Gastroesophageal sphincter (tissue), 4 donors: ENCODE measurements at regions not wholly inside any gene's neighbourhood (a gene's known extent, or its start where the extent isn't known, plus 50 kb on each side); places are given as distances from the start of the nearest gene placed in this dataset.

Experiments used
- ATAC-seq: fragments of 150-250 bp; one replicate; pipeline ENCODE4 v1.9.1; 2016; ENCODE audit warnings: mild to moderate bottlenecking, moderate library complexity
- H3K27ac ChIP-seq, 4 donors: fragments of 200-600 bp; sonication (generic) in 3 of 4; 1 replicate in 3 of 4; 2 replicates in 1 of 4; pipeline ENCODE4 v1.5.1; 2016 to 2019
- H3K27me3 ChIP-seq: fragments of 200-600 bp; sonication (generic); one replicate; pipeline ENCODE4 v1.5.1; 2019
- H3K36me3 ChIP-seq, 2 donors: fragments of 200-600 bp; sonication (generic); one replicate each; pipeline ENCODE4 v1.5.1; 2019; ENCODE audit warnings: control low read depth in 1 of 2
- H3K4me1 ChIP-seq, 3 donors: fragments of 200-600 bp; sonication (generic); 1 replicate in 2 of 3; 2 replicates in 1 of 3; pipeline ENCODE4 v1.5.1; 2016 to 2019; ENCODE audit warnings: control low read depth in 2 of 3
- H3K4me3 ChIP-seq, 2 donors: fragments of 200-600 bp; sonication (generic); one replicate each; pipeline ENCODE4 v1.5.1; 2019; ENCODE audit warnings: mild to moderate bottlenecking in 1 of 2, moderate library complexity in 1 of 2
- H3K9me3 ChIP-seq, 3 donors: fragments of 200-600 bp; sonication (generic); one replicate each; pipeline ENCODE4 v1.5.1; 2017 to 2019; ENCODE audit warnings: control low read depth in 2 of 3
- EP300 ChIP-seq: sonication (generic); formaldehyde crosslinking; IDR thresholded peaks from one replicate; pipeline ENCODE4 v1.6.1; 2017; ENCODE audit warnings: antibody characterized with exemption, mild to moderate bottlenecking
- POLR2A ChIP-seq, 2 donors: fragments of 450-650 bp; IDR thresholded peaks; one replicate each; pipeline ENCODE4 v1.6.1; 2017; ENCODE audit warnings: antibody characterized with exemption in 2 of 2, mild to moderate bottlenecking in 2 of 2, moderate library complexity in 1 of 2
- POLR2AphosphoS5 ChIP-seq: sonication (generic); formaldehyde crosslinking; IDR thresholded peaks from one replicate; pipeline ENCODE4 v1.6.1; 2017; ENCODE audit warnings: antibody characterized with exemption
- WGBS, 2 donors: methylation state at CpG; one replicate each; pipeline ENCODE4 v1.1.5; 2018; ENCODE audit warnings: low coverage in 1 of 2; 5-methylcytosine and 5-hydroxymethylcytosine counted together
- TF ChIP-seq, protein P1 (sequence below), 4 experiments: fragments of 200-600 bp in 2 of 4; fragments of 450-650 bp in 2 of 4; sonication (generic) in 1 of 4; IDR thresholded peaks; one replicate each; pipeline ENCODE4 v1.5.1; 2017 to 2019; ENCODE audit warnings: antibody characterized with exemption in 4 of 4, mild to moderate bottlenecking in 2 of 4, moderate library complexity in 2 of 4

DNA sequence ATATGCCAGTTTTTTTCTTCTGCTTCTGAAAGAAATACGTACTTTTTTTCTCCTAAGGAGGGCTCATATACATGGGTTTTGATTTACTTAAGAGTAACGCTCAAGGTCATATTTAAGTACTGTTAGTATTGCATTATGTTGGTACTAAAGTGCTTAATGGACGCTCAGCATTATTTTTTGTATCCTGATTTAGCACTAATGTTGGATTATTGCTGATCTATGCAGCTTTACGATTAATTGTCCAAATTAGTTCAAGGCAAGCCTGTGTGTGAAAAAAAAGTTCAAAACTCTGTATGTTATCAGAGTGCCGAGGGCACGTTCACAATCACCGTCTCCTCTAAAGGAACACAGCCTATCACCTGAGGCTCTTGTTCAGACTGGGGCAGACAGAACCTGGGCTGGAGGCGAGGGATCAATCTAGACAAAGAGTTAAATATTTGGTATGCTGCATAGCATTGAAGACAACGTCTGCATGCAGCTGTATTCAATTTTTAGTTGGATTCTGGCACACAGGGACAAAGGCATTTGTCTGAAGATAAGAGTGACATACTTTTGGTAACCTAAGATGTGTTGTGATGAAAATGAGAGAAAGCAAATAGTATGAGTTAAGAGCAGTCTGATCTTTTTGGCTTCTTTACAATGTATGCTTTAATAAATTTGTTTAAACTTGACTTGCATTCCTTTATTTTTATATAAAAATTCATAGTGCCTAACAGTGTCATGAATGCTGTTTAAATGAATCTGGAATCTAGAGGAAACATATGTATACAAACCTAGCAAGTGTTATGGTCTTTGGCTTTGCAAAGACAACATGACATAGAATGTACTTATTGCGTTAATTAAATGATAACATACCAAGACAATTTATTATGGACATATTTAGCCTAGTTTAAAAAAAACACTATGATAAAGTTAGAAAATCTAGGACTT, 341.2 kb downstream of the SAMD5 start:
- H3K36me3 ChIP-seq: no peaks in the 10 kb centered on the region
- H3K27ac ChIP-seq: no peak overlapping the region
- 56 to 66% methylated on average over 10 of the region's 10 CpGs for WGBS, 2 donors
- no peaks in the 10 kb centered on the region for H3K9me3 ChIP-seq
- TF ChIP-seq EP300 (no peak), POLR2AphosphoS5 (no peak)
- H3K27me3 ChIP-seq: no peaks in the 10 kb centered on the region
- H3K4me3 ChIP-seq: no peak overlapping the region
- no peaks in the 10 kb centered on the region for H3K4me1 ChIP-seq
- no peak for ATAC-seq

DNA sequence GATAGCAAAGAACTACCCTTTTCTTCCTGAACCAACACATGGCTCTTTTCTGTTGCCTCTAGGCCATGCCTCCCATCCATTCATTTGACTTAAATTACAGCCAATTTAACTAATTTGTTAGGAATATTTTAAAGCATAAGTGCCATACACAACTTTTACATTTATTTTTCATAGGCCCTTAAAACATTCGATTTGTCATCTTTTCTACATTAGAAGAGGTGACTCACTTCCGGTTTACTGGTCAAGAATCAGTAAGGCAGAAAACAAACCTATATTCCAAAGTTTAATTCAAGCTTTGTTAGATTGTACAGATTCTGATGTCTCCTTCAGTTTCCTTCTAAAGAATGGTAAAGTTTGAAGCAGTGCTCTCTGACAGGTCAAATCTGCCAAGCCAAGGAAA, 344.3 kb downstream of the SAMD5 start:
- TF ChIP-seq EP300 (no peak), POLR2A (IDR thresholded peaks at IDR 0.05) (no peak), POLR2AphosphoS5 (no peak)
- TF ChIP-seq, protein P1, sequence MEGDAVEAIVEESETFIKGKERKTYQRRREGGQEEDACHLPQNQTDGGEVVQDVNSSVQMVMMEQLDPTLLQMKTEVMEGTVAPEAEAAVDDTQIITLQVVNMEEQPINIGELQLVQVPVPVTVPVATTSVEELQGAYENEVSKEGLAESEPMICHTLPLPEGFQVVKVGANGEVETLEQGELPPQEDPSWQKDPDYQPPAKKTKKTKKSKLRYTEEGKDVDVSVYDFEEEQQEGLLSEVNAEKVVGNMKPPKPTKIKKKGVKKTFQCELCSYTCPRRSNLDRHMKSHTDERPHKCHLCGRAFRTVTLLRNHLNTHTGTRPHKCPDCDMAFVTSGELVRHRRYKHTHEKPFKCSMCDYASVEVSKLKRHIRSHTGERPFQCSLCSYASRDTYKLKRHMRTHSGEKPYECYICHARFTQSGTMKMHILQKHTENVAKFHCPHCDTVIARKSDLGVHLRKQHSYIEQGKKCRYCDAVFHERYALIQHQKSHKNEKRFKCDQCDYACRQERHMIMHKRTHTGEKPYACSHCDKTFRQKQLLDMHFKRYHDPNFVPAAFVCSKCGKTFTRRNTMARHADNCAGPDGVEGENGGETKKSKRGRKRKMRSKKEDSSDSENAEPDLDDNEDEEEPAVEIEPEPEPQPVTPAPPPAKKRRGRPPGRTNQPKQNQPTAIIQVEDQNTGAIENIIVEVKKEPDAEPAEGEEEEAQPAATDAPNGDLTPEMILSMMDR (IDR thresholded peaks at IDR 0.05): no peak
- Histone ChIP-seq H3K9me3 (no peaks in the 10 kb centered on the region), H3K27me3 (no peaks in the 10 kb centered on the region), H3K27ac (no peak overlapping the region), H3K36me3 (no peaks in the 10 kb centered on the region), H3K4me3 (no peak overlapping the region), H3K4me1 (no peaks in the 10 kb centered on the region)
- 86 to 100% methylated on average over 2 of the region's 2 CpGs for WGBS, 2 donors
- ATAC-seq: no peak

DNA sequence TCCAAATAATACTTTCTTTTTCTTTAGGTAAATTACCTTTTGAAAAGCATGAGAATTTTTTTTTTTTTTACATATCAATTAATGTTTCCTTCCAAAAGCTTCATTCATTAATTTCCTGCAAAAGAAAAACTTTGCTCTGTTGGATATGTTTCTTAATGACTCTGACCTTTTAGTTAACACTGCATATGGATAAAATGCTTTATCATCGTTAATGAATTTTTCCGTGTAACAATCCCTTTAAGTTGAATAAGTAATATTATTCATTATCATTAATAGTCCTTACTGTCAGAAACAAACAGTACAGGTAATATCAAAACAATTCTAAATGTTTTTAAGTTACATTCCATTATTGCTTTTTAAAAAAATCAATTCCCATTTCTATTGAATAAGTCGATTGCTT, 345.1 kb downstream of the SAMD5 start:
- H3K4me3 ChIP-seq: no peak overlapping the region
- no peaks in the 10 kb centered on the region for H3K36me3 ChIP-seq
- TF ChIP-seq POLR2AphosphoS5 (no peak), EP300 (no peak), POLR2A (IDR thresholded peaks at IDR 0.05) (no peak)
- TF ChIP-seq, protein P1 (IDR thresholded peaks at IDR 0.05): no peak
- H3K27ac ChIP-seq: no peak overlapping the region
- H3K4me1 ChIP-seq: no peaks in the 10 kb centered on the region
- ATAC-seq: no peak
- H3K27me3 ChIP-seq: no peaks in the 10 kb centered on the region
- 92 to 95% methylated on average over 3 of the region's 3 CpGs for WGBS, 2 donors
- no peaks in the 10 kb centered on the region for H3K9me3 ChIP-seq

DNA sequence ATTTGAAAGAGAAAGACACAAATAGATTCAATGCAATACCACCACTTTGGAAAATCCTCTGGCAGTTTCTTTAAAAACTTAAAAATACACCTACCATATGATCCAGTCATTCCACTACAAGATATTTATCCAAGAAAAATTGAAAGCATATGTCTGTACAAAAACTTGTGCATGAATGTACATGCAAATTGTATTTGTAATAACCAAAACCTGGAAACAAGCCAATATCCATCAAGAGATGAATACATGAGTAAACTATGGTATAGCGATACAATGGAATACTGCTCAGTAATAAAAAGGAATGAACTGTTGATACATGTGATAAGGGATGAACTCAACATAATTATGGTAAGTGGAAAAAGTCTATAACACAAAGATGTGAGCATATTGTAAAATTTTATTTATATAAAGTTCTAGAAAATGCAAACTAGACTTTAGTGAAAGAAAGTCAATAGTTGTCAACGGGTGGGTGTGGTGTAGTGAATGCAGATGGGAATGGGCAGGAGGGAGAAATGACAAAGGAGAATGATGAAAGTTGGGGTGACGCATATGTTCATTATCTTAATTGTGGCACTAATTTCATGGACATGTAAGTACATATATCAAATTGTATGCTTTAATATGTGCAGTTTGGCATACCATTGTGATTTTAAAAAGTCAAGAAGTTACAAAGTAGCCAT, 347.5 kb downstream of the SAMD5 start:
- WGBS, 2 donors: 87 to 98% methylated on average over 3 of the region's 3 CpGs

DNA sequence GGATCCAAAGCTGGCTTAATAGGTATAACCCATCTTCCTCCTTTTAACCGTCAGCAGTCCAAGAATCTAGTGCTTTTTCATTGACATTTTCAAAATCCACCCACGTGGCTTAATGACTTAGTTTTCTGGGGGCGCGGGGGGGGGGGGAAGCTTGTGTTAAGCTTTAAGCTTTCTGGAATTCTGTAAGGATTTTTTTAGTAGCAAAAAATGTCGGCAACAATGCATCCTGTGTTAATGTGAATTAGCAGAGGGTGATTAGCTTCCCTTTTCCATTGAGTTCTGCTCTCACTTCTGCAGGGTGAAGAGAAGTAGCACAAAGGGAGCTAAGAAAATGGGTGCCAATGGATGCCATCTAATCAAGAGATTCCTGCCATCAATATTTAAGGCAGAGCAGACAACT, 348.2 kb downstream of the SAMD5 start:
- no peaks in the 10 kb centered on the region for H3K27me3 ChIP-seq
- H3K36me3 ChIP-seq: no peaks in the 10 kb centered on the region
- H3K4me3 ChIP-seq: no peak overlapping the region
- 75 to 77% methylated on average over 2 to 5 of the region's 5 CpGs for WGBS, 2 donors
- ATAC-seq: no peak
- H3K27ac ChIP-seq: no peak overlapping the region
- H3K9me3 ChIP-seq: no peaks in the 10 kb centered on the region
- TF ChIP-seq POLR2A (IDR thresholded peaks at IDR 0.05): no peak
- TF ChIP-seq, protein P1 (IDR thresholded peaks at IDR 0.05): no peak
- TF ChIP-seq EP300: no peak
- H3K4me1 ChIP-seq: no peaks in the 10 kb centered on the region

More for the DNA sequence above, 347.5 kb downstream of the SAMD5 start:
- Histone ChIP-seq H3K9me3 (no peaks in the 10 kb centered on the region), H3K27ac (no peak overlapping the region), H3K4me3 (no peak overlapping the region), H3K4me1 (no peaks in the 10 kb centered on the region), H3K27me3 (no peaks in the 10 kb centered on the region), H3K36me3 (no peaks in the 10 kb centered on the region)
- TF ChIP-seq EP300 (no peak), POLR2A (IDR thresholded peaks at IDR 0.05) (no peak), POLR2AphosphoS5 (no peak)
- TF ChIP-seq, protein P1 (IDR thresholded peaks at IDR 0.05): no peak
- ATAC-seq: no peak
